ENCODE measurements at regions not wholly inside any gene's neighbourhood (a gene's known extent, or its start where the extent isn't known, plus 50 kb on each side); places are given as distances from the start of the nearest gene placed in this dataset.

DNA sequence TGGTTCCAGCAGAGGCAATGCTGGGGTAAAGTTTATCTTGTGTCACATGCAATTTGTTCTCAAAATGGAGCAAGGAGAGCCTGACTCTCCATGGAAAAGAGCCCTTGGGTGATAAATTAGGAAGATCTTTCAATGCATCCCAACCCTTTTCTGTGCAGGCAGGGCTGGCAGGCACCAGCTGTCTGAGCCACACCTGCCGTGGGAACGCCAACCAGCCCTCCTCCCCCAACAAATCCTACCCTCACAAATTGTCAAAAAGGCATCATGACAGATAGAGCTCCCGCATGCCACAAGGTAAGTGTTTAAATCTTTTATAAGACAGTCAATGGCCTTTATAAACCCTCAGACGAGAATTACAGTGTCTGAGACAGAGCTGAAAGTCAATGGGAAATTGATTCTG is 418.5 kb upstream of the CDH5 start:
- Histone ChIP-seq H3K27ac (ENCODE audit: low read length) (no peak overlapping the region), H3K79me2 (ENCODE audit: low read length) (no peaks in the 10 kb centered on the region), H3K27me3 (ENCODE audit: low read length) (no peaks in the 10 kb centered on the region), H2AFZ (ENCODE audit: low read length) (no peak overlapping the region), H3K9ac (ENCODE audit: low read length) (no peak overlapping the region), H3K36me3 (ENCODE audit: low read depth, low read length) (no peaks in the 10 kb centered on the region), H4K20me1 (ENCODE audit: low read length) (no peaks in the 10 kb centered on the region), H3K4me3 (ENCODE audit: low read length) (no peak overlapping the region), H3K4me2 (ENCODE audit: low read length) (no peak overlapping the region), H3K4me1 (ENCODE audit: insufficient read depth, low read length) (no peaks in the 10 kb centered on the region), H3K9me2 (replicated peaks; ENCODE audit: low read length) (no peaks in the 10 kb centered on the region), H3F3A (ENCODE audit: low read length, unreplicated experiment) (no peaks in the 10 kb centered on the region), H3K9me3 (ENCODE audit: low read length) (no peaks in the 10 kb centered on the region)
- TF ChIP-seq EZH2phosphoT487 (IDR thresholded peaks at IDR 0.05; ENCODE audit: borderline replicate concordance, low read length): no peak
- TF ChIP-seq, protein P1, sequence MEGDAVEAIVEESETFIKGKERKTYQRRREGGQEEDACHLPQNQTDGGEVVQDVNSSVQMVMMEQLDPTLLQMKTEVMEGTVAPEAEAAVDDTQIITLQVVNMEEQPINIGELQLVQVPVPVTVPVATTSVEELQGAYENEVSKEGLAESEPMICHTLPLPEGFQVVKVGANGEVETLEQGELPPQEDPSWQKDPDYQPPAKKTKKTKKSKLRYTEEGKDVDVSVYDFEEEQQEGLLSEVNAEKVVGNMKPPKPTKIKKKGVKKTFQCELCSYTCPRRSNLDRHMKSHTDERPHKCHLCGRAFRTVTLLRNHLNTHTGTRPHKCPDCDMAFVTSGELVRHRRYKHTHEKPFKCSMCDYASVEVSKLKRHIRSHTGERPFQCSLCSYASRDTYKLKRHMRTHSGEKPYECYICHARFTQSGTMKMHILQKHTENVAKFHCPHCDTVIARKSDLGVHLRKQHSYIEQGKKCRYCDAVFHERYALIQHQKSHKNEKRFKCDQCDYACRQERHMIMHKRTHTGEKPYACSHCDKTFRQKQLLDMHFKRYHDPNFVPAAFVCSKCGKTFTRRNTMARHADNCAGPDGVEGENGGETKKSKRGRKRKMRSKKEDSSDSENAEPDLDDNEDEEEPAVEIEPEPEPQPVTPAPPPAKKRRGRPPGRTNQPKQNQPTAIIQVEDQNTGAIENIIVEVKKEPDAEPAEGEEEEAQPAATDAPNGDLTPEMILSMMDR (conservative IDR thresholded peaks at IDR 0.05; ENCODE audit: low read depth, low read length): no peak
- TF ChIP-seq EZH2 (IDR thresholded peaks at IDR 0.05; ENCODE audit: low read length, unreplicated experiment): no peak
- POLR2A ChIA-PET (ENCODE audit: unreplicated experiment): no interaction called here
- ATAC-seq: no peak
- intact Hi-C loops (cut with micrococcal nuclease): no loop called here
- CTCF ChIA-PET: no interaction called here
- no TSS peak for BruUV-seq (replicated peaks)
- no peak for DNase-seq

DNA sequence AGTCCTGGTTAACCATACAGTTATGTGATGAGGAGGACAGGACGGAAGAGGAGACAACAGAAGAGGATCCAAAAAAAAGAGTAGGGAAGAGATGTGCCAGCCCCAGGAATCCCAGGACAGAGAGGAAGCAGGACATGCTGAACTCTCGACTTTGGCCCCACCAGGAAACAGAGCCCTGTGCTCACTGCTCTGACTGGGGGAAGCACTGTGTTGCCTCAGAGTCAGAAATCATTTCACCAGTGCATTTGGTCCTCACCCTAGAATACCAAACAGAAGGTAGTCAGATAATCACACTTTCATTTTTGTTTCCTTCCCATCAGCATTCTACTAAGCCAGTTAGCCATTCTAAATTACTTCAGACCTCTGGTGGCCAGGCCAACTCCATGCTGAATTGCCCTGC is 421.0 kb upstream of the CDH5 start:
- H3F3A ChIP-seq (ENCODE audit: low read length, unreplicated experiment): no peaks in the 10 kb centered on the region
- H2AFZ ChIP-seq (ENCODE audit: low read length): no peak overlapping the region
- H3K9me3 ChIP-seq (ENCODE audit: low read length): no peaks in the 10 kb centered on the region
- H4K20me1 ChIP-seq (ENCODE audit: low read length): no peaks in the 10 kb centered on the region
- no peak overlapping the region for H3K27ac ChIP-seq (ENCODE audit: low read length)
- POLR2A ChIA-PET (ENCODE audit: unreplicated experiment): no interaction called here
- DNase-seq (no peak), ATAC-seq (no peak)
- no peak overlapping the region for H3K4me3 ChIP-seq (ENCODE audit: low read length)
- H3K36me3 ChIP-seq (ENCODE audit: low read depth, low read length): no peaks in the 10 kb centered on the region
- BruUV-seq (replicated peaks): no TSS peak
- H3K79me2 ChIP-seq (ENCODE audit: low read length): no peaks in the 10 kb centered on the region
- H3K9me2 ChIP-seq (replicated peaks; ENCODE audit: low read length): no peaks in the 10 kb centered on the region
- TF ChIP-seq, protein P1 (conservative IDR thresholded peaks at IDR 0.05; ENCODE audit: low read depth, low read length): no peak
- TF ChIP-seq EZH2 (IDR thresholded peaks at IDR 0.05; ENCODE audit: low read length, unreplicated experiment): no peak
- TF ChIP-seq EZH2phosphoT487 (IDR thresholded peaks at IDR 0.05; ENCODE audit: borderline replicate concordance, low read length): no peak
- no peak overlapping the region for H3K4me2 ChIP-seq (ENCODE audit: low read length)
- intact Hi-C loops (cut with micrococcal nuclease): no loop called here
- H3K9ac ChIP-seq (ENCODE audit: low read length): no peak overlapping the region
- H3K27me3 ChIP-seq (ENCODE audit: low read length): no peaks in the 10 kb centered on the region
- CTCF ChIA-PET: no interaction called here
- no peaks in the 10 kb centered on the region for H3K4me1 ChIP-seq (ENCODE audit: insufficient read depth, low read length)

DNA sequence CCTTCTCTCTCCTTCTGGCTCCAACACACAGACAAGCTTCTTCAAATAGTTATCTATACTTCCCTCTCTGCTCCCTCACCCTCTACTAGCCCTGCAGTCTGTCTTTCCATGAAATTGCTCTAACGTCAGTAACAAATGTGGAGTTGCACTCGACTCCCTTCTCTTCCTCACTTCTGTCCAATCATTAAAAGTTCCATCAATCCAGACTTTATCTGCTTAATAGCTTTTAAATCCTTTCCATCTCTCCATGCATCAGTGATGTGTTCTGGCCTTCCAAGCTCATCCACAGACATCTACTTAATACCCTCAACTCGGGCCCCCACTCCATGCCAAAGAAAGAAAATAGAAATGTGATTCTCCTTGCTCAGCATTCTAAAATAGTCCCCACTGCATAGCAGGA is 422.1 kb upstream of the CDH5 start:
- BruUV-seq (replicated peaks): no TSS peak
- ChIA-PET POLR2A (ENCODE audit: unreplicated experiment) (no interaction called here), CTCF (no interaction called here)
- Histone ChIP-seq H3K9ac (ENCODE audit: low read length) (no peak overlapping the region), H3K27ac (ENCODE audit: low read length) (no peak overlapping the region), H3K4me1 (ENCODE audit: insufficient read depth, low read length) (no peaks in the 10 kb centered on the region), H4K20me1 (ENCODE audit: low read length) (no peaks in the 10 kb centered on the region), H3K9me2 (replicated peaks; ENCODE audit: low read length) (no peaks in the 10 kb centered on the region), H3K4me2 (ENCODE audit: low read length) (no peak overlapping the region), H3K4me3 (ENCODE audit: low read length) (no peak overlapping the region), H3K9me3 (ENCODE audit: low read length) (no peaks in the 10 kb centered on the region), H3K36me3 (ENCODE audit: low read depth, low read length) (no peaks in the 10 kb centered on the region), H3K79me2 (ENCODE audit: low read length) (no peaks in the 10 kb centered on the region), H2AFZ (ENCODE audit: low read length) (no peak overlapping the region), H3K27me3 (ENCODE audit: low read length) (no peaks in the 10 kb centered on the region), H3F3A (ENCODE audit: low read length, unreplicated experiment) (no peaks in the 10 kb centered on the region)
- ATAC-seq (no peak), DNase-seq (no peak)
- TF ChIP-seq EZH2 (IDR thresholded peaks at IDR 0.05; ENCODE audit: low read length, unreplicated experiment) (no peak), EZH2phosphoT487 (IDR thresholded peaks at IDR 0.05; ENCODE audit: borderline replicate concordance, low read length) (no peak)
- TF ChIP-seq, protein P1 (conservative IDR thresholded peaks at IDR 0.05; ENCODE audit: low read depth, low read length): no peak
- intact Hi-C loops (cut with micrococcal nuclease): no loop called here
